NCI-H1694 treated with DMSO at 0.1 percent for 48 hours (cell line): ENCODE measurements at regions not wholly inside any gene's neighbourhood (a gene's known extent, or its start where the extent isn't known, plus 50 kb on each side); places are given as distances from the start of the nearest gene placed in this dataset.
"Not testable (repeated sequence)": the region's sequence is repeated elsewhere in the genome, so short reads cannot be mapped to it uniquely, and the experiment has no call there.

Experiments used
- DNase-seq: peaks from one replicate; lab custom pipeline; 2025; lab: John Stamatoyannopoulos, UW

- DNase-seq = peak; percentile 16
Measured at GRCh38 chr1:46878173-46878782, 63.0 kb downstream of the CYP4A11 start.

GRCh38 chr1:46876093-46876492, 65.2 kb downstream of the CYP4A11 start:
- DNase-seq = not testable (repeated sequence)
